CD4-positive, alpha-beta memory T cell (primary cell): ENCODE measurements at regions not wholly inside any gene's neighbourhood (a gene's known extent, or its start where the extent isn't known, plus 50 kb on each side); places are given as distances from the start of the nearest gene placed in this dataset.
"Not testable (repeated sequence)": the region's sequence is repeated elsewhere in the genome, so short reads cannot be mapped to it uniquely, and the experiment has no call there.

Experiments
- CTCF ChIA-PET: fragments of 350-600 bp; sonication (Branson Sonifier 250); formaldehyde crosslinking; loops from one replicate; lab custom pipeline; 2021; ENCODE audit warnings: inconsistent platforms; ENCODE audit not compliant: partially characterized antibody; lab: Charles Lee
- POLR2A ChIA-PET: fragments of 350-600 bp; sonication (Branson Sonifier 250); formaldehyde crosslinking; loops from one replicate; lab custom pipeline; 2021; ENCODE audit not compliant: partially characterized antibody; lab: Charles Lee
- DNase-seq, 5 donors: peaks; one replicate each; pipeline versions ENCODE4 v3.0.0 to v3.0.0-alpha.2; 2020 to 2022; ENCODE audit warnings: mixed read lengths in 1 of 5
- H3K27ac ChIP-seq: one replicate; pipeline ENCODE4 v1.7.0; 2013; ENCODE audit warnings: low read depth, low read length
- H3K27me3 ChIP-seq: 2 replicates; pipeline ENCODE4 v1.7.0; 2013; ENCODE audit warnings: mild to moderate bottlenecking, low read length, moderate library complexity; ENCODE audit not compliant: insufficient read depth
- H3K36me3 ChIP-seq: 2 replicates; pipeline ENCODE4 v1.7.0; 2013; ENCODE audit warnings: mild to moderate bottlenecking, low read length, moderate library complexity; ENCODE audit not compliant: insufficient read depth
- H3K4me1 ChIP-seq: 2 replicates; pipeline ENCODE4 v1.7.0; 2013; ENCODE audit warnings: mild to moderate bottlenecking, low read length, moderate library complexity; ENCODE audit not compliant: insufficient read depth
- H3K4me3 ChIP-seq, 2 donors: one replicate each; pipeline ENCODE4 v1.7.0; 2013; ENCODE audit warnings: low read length in 2 of 2, mild to moderate bottlenecking in 1 of 2
- H3K9me3 ChIP-seq, 2 donors: one replicate each; pipeline ENCODE4 v1.7.0; 2013; ENCODE audit warnings: low read length in 2 of 2, control low read depth in 1 of 2; ENCODE audit not compliant: control insufficient read depth in 1 of 2
- H3K27ac Mint-ChIP-seq, 7 donors: one replicate each; pipeline ENCODE4 v1.8.0; 2020 to 2021; ENCODE audit warnings: mixed read lengths in 7 of 7, mild to moderate bottlenecking in 6 of 7, inconsistent platforms in 3 of 7, moderate library complexity in 3 of 7
- H3K27me3 Mint-ChIP-seq, 2 donors: one replicate each; pipeline ENCODE4 v1.8.0; 2020 to 2021; ENCODE audit warnings: mixed read lengths in 2 of 2
- H3K36me3 Mint-ChIP-seq, 2 donors: one replicate each; pipeline ENCODE4 v1.8.0; 2020 to 2021; ENCODE audit warnings: mixed read lengths in 2 of 2, inconsistent platforms in 1 of 2, mild to moderate bottlenecking in 1 of 2
- H3K4me1 Mint-ChIP-seq, 4 donors: one replicate each; pipeline ENCODE4 v1.8.0; 2020 to 2021; ENCODE audit warnings: mixed read lengths in 4 of 4, mild to moderate bottlenecking in 1 of 4
- H3K4me3 Mint-ChIP-seq, 8 donors: one replicate each; pipeline ENCODE4 v1.8.0; 2020 to 2021; ENCODE audit warnings: mixed read lengths in 8 of 8, mild to moderate bottlenecking in 7 of 8, moderate library complexity in 6 of 8, inconsistent platforms in 3 of 8
- H3K9me3 Mint-ChIP-seq, 8 donors: one replicate each; pipeline ENCODE4 v1.8.0; 2020 to 2021; ENCODE audit warnings: mixed read lengths in 8 of 8, mild to moderate bottlenecking in 5 of 8, inconsistent platforms in 3 of 8, moderate library complexity in 1 of 8
- intact Hi-C: fragments of 100-400 bp; cut with micrococcal nuclease; formaldehyde crosslinking; loops from one replicate; pipeline ENCODE4 v1.15.1; 2023

- POLR2A ChIA-PET: no interaction called here
- CTCF ChIA-PET: interaction anchor here (3.0 kb wide), 1 partner anchor 9 kb away, joined by 10 read pairs; no protein-coding TSS in a partner anchor
- H3K27me3 ChIP-seq: no peaks in the 10 kb centered on the region
- no peak overlapping the region for H3K4me3 ChIP-seq
- no peaks in the 10 kb centered on the region for H3K9me3 ChIP-seq
- Mint-ChIP-seq H3K27me3 (peaks cover 9 to 11% of the 10 kb centered on the region in 2 donors), H3K36me3 (no peaks in the 10 kb centered on the region), H3K27ac (no peak overlapping the region), H3K9me3 (no peaks in the 10 kb centered on the region), H3K4me3 (no peak overlapping the region), H3K4me1 (no peaks in the 10 kb centered on the region)
- no peaks in the 10 kb centered on the region for H3K4me1 ChIP-seq
- intact Hi-C loops: no loop called here
- H3K27ac ChIP-seq: no peak overlapping the region
- no peak for DNase-seq
- H3K36me3 ChIP-seq: no peaks in the 10 kb centered on the region
Measured at GRCh38 chr12:125340791-125341190, 275.6 kb downstream of the AACS start.

- Mint-ChIP-seq H3K4me3 (no peak overlapping the region), H3K36me3 (no peaks in the 10 kb centered on the region), H3K9me3 (no peaks in the 10 kb centered on the region), H3K27ac (no peak overlapping the region), H3K27me3 (peaks cover 9 to 11% of the 10 kb centered on the region in 2 donors), H3K4me1 (no peaks in the 10 kb centered on the region)
- ChIA-PET CTCF (interaction anchor here (3.0 kb wide), 1 partner anchor 10 kb away, joined by 10 read pairs; no protein-coding TSS in a partner anchor), POLR2A (no interaction called here)
- intact Hi-C loops: no loop called here
- Histone ChIP-seq H3K9me3 (no peaks in the 10 kb centered on the region), H3K27ac (no peak overlapping the region), H3K27me3 (no peaks in the 10 kb centered on the region), H3K36me3 (no peaks in the 10 kb centered on the region), H3K4me3 (no peak overlapping the region), H3K4me1 (no peaks in the 10 kb centered on the region)
- no peak for DNase-seq
Measured at GRCh38 chr12:125341422-125341821, 276.2 kb downstream of the AACS start.

GRCh38 chr12:125343649-125344048, 278.4 kb downstream of the AACS start:
- no peaks in the 10 kb centered on the region for H3K4me1 Mint-ChIP-seq
- ChIA-PET CTCF (no interaction called here), POLR2A (no interaction called here)
- no peaks in the 10 kb centered on the region for H3K4me1 ChIP-seq
- H3K27me3 ChIP-seq: no peaks in the 10 kb centered on the region
- H3K4me3 ChIP-seq: no peak overlapping the region
- DNase-seq: no peak
- no peak overlapping the region for H3K27ac ChIP-seq
- no peak overlapping the region for H3K27ac Mint-ChIP-seq
- H3K9me3 ChIP-seq: no peaks in the 10 kb centered on the region
- intact Hi-C loops: no loop called here
- H3K9me3 Mint-ChIP-seq: no peaks in the 10 kb centered on the region
- H3K36me3 ChIP-seq: no peaks in the 10 kb centered on the region
- no peaks in the 10 kb centered on the region for H3K36me3 Mint-ChIP-seq
- no peak overlapping the region for H3K4me3 Mint-ChIP-seq
- H3K27me3 Mint-ChIP-seq: peaks cover 6% of the 10 kb centered on the region in 2 donors

- ChIA-PET POLR2A (no interaction called here), CTCF (no interaction called here)
- no peaks in the 10 kb centered on the region for H3K9me3 ChIP-seq
- no peaks in the 10 kb centered on the region for H3K27me3 ChIP-seq
- H3K27ac ChIP-seq: no peak overlapping the region
- no peak overlapping the region for H3K27ac Mint-ChIP-seq
- no peaks in the 10 kb centered on the region for H3K36me3 Mint-ChIP-seq
- H3K4me3 ChIP-seq: no peak overlapping the region
- peaks cover 6 to 14% of the 10 kb centered on the region in 2 donors for H3K27me3 Mint-ChIP-seq
- H3K4me1 ChIP-seq: no peaks in the 10 kb centered on the region
- no peaks in the 10 kb centered on the region for H3K36me3 ChIP-seq
- no peaks in the 10 kb centered on the region for H3K9me3 Mint-ChIP-seq
- intact Hi-C loops: no loop called here
- no peak for DNase-seq
- no peak overlapping the region for H3K4me3 Mint-ChIP-seq
- no peaks in the 10 kb centered on the region for H3K4me1 Mint-ChIP-seq
Measured at GRCh38 chr12:125346362-125346761, 281.1 kb downstream of the AACS start.

GRCh38 chr12:125351788-125352187, 286.6 kb downstream of the AACS start:
- Mint-ChIP-seq H3K4me3 (no peak overlapping the region), H3K27ac (no peak overlapping the region), H3K27me3 (peaks cover 4 to 8% of the 10 kb centered on the region in 2 donors), H3K9me3 (peaks cover 0 to 4% (median 0%) of the 10 kb centered on the region in 8 donors), H3K4me1 (no peaks in the 10 kb centered on the region), H3K36me3 (no peaks in the 10 kb centered on the region)
- POLR2A ChIA-PET: no interaction called here
- H3K36me3 ChIP-seq: no peaks in the 10 kb centered on the region
- no peaks in the 10 kb centered on the region for H3K4me1 ChIP-seq
- CTCF ChIA-PET: no interaction called here
- DNase-seq: no peak
- H3K27ac ChIP-seq: no peak overlapping the region
- no peak overlapping the region for H3K4me3 ChIP-seq
- no peaks in the 10 kb centered on the region for H3K9me3 ChIP-seq
- intact Hi-C loops: no loop called here
- H3K27me3 ChIP-seq: no peaks in the 10 kb centered on the region

- H3K27me3 Mint-ChIP-seq, H3K4me3 Mint-ChIP-seq, H3K36me3 Mint-ChIP-seq, H3K4me3 ChIP-seq, H3K27ac Mint-ChIP-seq, intact Hi-C loops, H3K36me3 ChIP-seq, POLR2A ChIA-PET, H3K4me1 ChIP-seq, DNase-seq, H3K27me3 ChIP-seq, H3K4me1 Mint-ChIP-seq, H3K9me3 ChIP-seq, H3K27ac ChIP-seq, CTCF ChIA-PET, H3K9me3 Mint-ChIP-seq: not testable (repeated sequence)
Measured at GRCh38 chr12:125353002-125353401, 287.8 kb downstream of the AACS start.

- DNase-seq: no peak
- intact Hi-C loops: no loop called here
- peaks cover 0 to 4% (median 0%) of the 10 kb centered on the region in 8 donors for H3K9me3 Mint-ChIP-seq
- Histone ChIP-seq H3K36me3 (no peaks in the 10 kb centered on the region), H3K4me3 (no peak overlapping the region), H3K9me3 (no peaks in the 10 kb centered on the region), H3K27me3 (no peaks in the 10 kb centered on the region), H3K27ac (no peak overlapping the region), H3K4me1 (no peaks in the 10 kb centered on the region)
- H3K4me3 Mint-ChIP-seq: no peak overlapping the region
- H3K27me3 Mint-ChIP-seq: peaks cover 4 to 5% of the 10 kb centered on the region in 2 donors
- no peaks in the 10 kb centered on the region for H3K4me1 Mint-ChIP-seq
- H3K27ac Mint-ChIP-seq: no peak overlapping the region
- ChIA-PET POLR2A (no interaction called here), CTCF (no interaction called here)
- H3K36me3 Mint-ChIP-seq: no peaks in the 10 kb centered on the region
Measured at GRCh38 chr12:125353871-125354270, 288.6 kb downstream of the AACS start.

GRCh38 chr12:125355614-125356013, 290.4 kb downstream of the AACS start:
- POLR2A ChIA-PET: no interaction called here
- DNase-seq: no peak
- intact Hi-C loops: no loop called here

More at GRCh38 chr12:125355614-125356013, 290.4 kb downstream of the AACS start:
- H3K4me3 Mint-ChIP-seq: no peak overlapping the region
- no peaks in the 10 kb centered on the region for H3K4me1 Mint-ChIP-seq
- H3K36me3 ChIP-seq: no peaks in the 10 kb centered on the region
- H3K4me3 ChIP-seq: no peak overlapping the region
- no peaks in the 10 kb centered on the region for H3K4me1 ChIP-seq
- H3K36me3 Mint-ChIP-seq: no peaks in the 10 kb centered on the region
- peaks cover 3 to 4% of the 10 kb centered on the region in 2 donors for H3K27me3 Mint-ChIP-seq
- no peaks in the 10 kb centered on the region for H3K27me3 ChIP-seq
- H3K9me3 Mint-ChIP-seq: peaks cover 0 to 4% (median 0%) of the 10 kb centered on the region in 8 donors
- no peak overlapping the region for H3K27ac Mint-ChIP-seq
- no peak overlapping the region for H3K27ac ChIP-seq
- H3K9me3 ChIP-seq: no peaks in the 10 kb centered on the region
- CTCF ChIA-PET: no interaction called here
